HUDEP-2 (cell line): ENCODE measurements at regions not wholly inside any gene's neighbourhood (a gene's known extent, or its start where the extent isn't known, plus 50 kb on each side); places are given as distances from the start of the nearest gene placed in this dataset.

Experiments used
- DNase-seq, 76 experiments: peaks; one replicate each; lab custom pipeline; 2025; ENCODE audit not compliant: unreplicated experiment in 76 of 76; lab: John Stamatoyannopoulos, UW

- no peak for DNase-seq
These were observed 447.8 kb upstream of the FZD8 start for GRCh38 chr10:36089790-36090440.

GRCh38 chr10:36087006-36088005 is 445.2 kb upstream of the FZD8 start:
- DNase-seq = no peak

- no peak for DNase-seq
These were observed 433.1 kb upstream of the FZD8 start for GRCh38 chr10:36075196-36075595.

GRCh38 chr10:36073796-36074345 is 431.8 kb upstream of the FZD8 start:
- DNase-seq = no peak

GRCh38 chr10:36068542-36068941 is 426.4 kb upstream of the FZD8 start:
- no peak for DNase-seq

- DNase-seq = no peak
These were observed 425.7 kb upstream of the FZD8 start for GRCh38 chr10:36067748-36068147.

- no peak for DNase-seq
These were observed 424.8 kb upstream of the FZD8 start for GRCh38 chr10:36066850-36067249.

GRCh38 chr10:36066102-36066501 is 424.0 kb upstream of the FZD8 start:
- no peak for DNase-seq

GRCh38 chr10:36063396-36063795 is 421.3 kb upstream of the FZD8 start:
- DNase-seq = no peak

- no peak for DNase-seq
These were observed 415.6 kb upstream of the FZD8 start for GRCh38 chr10:36057731-36058130.

- DNase-seq = no peak
These were observed 415.1 kb upstream of the FZD8 start for GRCh38 chr10:36057180-36057579.

GRCh38 chr10:36053775-36054174 is 411.7 kb upstream of the FZD8 start:
- no peak for DNase-seq

- DNase-seq = no peak
These were observed 411.2 kb upstream of the FZD8 start for GRCh38 chr10:36053271-36053670.

- no peak for DNase-seq
These were observed 409.4 kb upstream of the FZD8 start for GRCh38 chr10:36051500-36051991.

- no peak for DNase-seq
These were observed 408.8 kb upstream of the FZD8 start for GRCh38 chr10:36050763-36051499.

GRCh38 chr10:36048780-36049179 is 406.7 kb upstream of the FZD8 start:
- DNase-seq = no peak

GRCh38 chr10:36048236-36048635 is 406.1 kb upstream of the FZD8 start:
- no peak for DNase-seq

- DNase-seq = no peak
These were observed 400.0 kb upstream of the FZD8 start for GRCh38 chr10:36042135-36042534.

GRCh38 chr10:36038316-36038955 is 396.3 kb upstream of the FZD8 start:
- DNase-seq = no peak

- no peak for DNase-seq
These were observed 394.0 kb upstream of the FZD8 start for GRCh38 chr10:36036137-36036536.
